C4-2B (cell line): ENCODE measurements at regions not wholly inside any gene's neighbourhood (a gene's known extent, or its start where the extent isn't known, plus 50 kb on each side); places are given as distances from the start of the nearest gene placed in this dataset.

Experiments used
- H3K27ac ChIP-seq: fragments of 450-650 bp; 2 replicates; pipeline ENCODE4 v1.5.1; 2017
- CTCF ChIP-seq: fragments of 450-650 bp; conservative IDR thresholded peaks from 2 replicates; pipeline ENCODE4 v1.5.1; 2017; ENCODE audit warnings: mild to moderate bottlenecking
- ZFX ChIP-seq: fragments of 450-650 bp; IDR thresholded peaks from 2 replicates; pipeline ENCODE4 v1.6.1; 2017

GRCh38 chr12:24560192-24560775, 388.6 kb downstream of the BCAT1 start:
- no peak overlapping the region for H3K27ac ChIP-seq
- TF ChIP-seq ZFX = no peak
- TF ChIP-seq CTCF = no peak

- TF ChIP-seq CTCF (no peak), ZFX (no peak)
Measured at GRCh38 chr12:24557738-24558137, 391.2 kb downstream of the BCAT1 start.

GRCh38 chr12:24555730-24556129, 393.2 kb downstream of the BCAT1 start:
- no peak for TF ChIP-seq ZFX
- TF ChIP-seq CTCF = no peak

More at GRCh38 chr12:24557738-24558137, 391.2 kb downstream of the BCAT1 start:
- H3K27ac ChIP-seq = no peak overlapping the region

GRCh38 chr12:24554612-24555295, 394.1 kb downstream of the BCAT1 start:
- TF ChIP-seq ZFX = no peak
- TF ChIP-seq CTCF = no peak
- H3K27ac ChIP-seq = no peak overlapping the region

More at GRCh38 chr12:24555730-24556129, 393.2 kb downstream of the BCAT1 start:
- no peak overlapping the region for H3K27ac ChIP-seq

- H3K27ac ChIP-seq = no peak overlapping the region
- no peak for TF ChIP-seq CTCF
- TF ChIP-seq ZFX = no peak
Measured at GRCh38 chr12:24553259-24553658, 395.6 kb downstream of the BCAT1 start.

- no peak for TF ChIP-seq ZFX
- no peak for TF ChIP-seq CTCF
- H3K27ac ChIP-seq = no peak overlapping the region
Measured at GRCh38 chr12:24551163-24551786, 397.6 kb downstream of the BCAT1 start.

GRCh38 chr12:24550609-24551008, 398.3 kb downstream of the BCAT1 start:
- TF ChIP-seq CTCF = no peak
- TF ChIP-seq ZFX = no peak
- no peak overlapping the region for H3K27ac ChIP-seq
